ENCODE measurements at regions not wholly inside any gene's neighbourhood (a gene's known extent, or its start where the extent isn't known, plus 50 kb on each side); places are given as distances from the start of the nearest gene placed in this dataset.

- no peaks in the 10 kb centered on the region for H3K9me3 ChIP-seq
- DNase-seq (ENCODE audit: extremely low spot score in 2 of 2) = no peak
- no peaks in the 10 kb centered on the region for H3K36me3 ChIP-seq
- no peak overlapping the region for H3K4me3 ChIP-seq
- TF ChIP-seq POLR2AphosphoS5 (IDR thresholded peaks at IDR 0.05; ENCODE audit: insufficient read depth in 1 of 2, low read depth in 1 of 2) = no peak
- no peak for TF ChIP-seq POLR2A (IDR thresholded peaks at IDR 0.05)
- no peak overlapping the region for H3K27ac ChIP-seq
- intact Hi-C loops (cut with DNase I) = no loop called here
- H3K27me3 ChIP-seq = no peaks in the 10 kb centered on the region
- no peaks in the 10 kb centered on the region for H3K4me1 ChIP-seq
Measured at GRCh38 chr3:59152943-59153342, 103.1 kb upstream of the CFAP20DC start.

DNA sequence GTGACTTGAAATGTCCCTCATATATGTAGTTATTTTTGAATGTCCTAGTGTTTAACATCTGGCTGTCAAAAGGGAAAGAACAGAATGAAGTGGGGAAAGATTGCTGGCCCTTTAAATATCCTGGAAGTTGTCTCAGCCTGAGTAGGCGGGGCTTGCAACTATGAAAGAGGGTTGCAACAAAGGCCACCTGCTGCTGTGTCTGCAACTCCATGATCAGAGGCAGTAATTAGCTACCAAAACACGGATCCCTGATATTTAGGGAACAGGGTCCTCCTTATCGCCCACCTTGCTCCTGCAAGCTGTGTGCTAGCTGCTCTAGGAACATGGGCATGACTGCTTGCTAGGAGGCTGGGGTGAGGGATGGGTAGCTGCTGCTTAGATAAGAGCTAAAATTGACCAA lies 100.2 kb upstream of the CFAP20DC start:
- intact Hi-C loops (cut with DNase I) = no loop called here
- no peak overlapping the region for H3K4me3 ChIP-seq
- H3K36me3 ChIP-seq = no peaks in the 10 kb centered on the region
- TF ChIP-seq, protein P1, sequence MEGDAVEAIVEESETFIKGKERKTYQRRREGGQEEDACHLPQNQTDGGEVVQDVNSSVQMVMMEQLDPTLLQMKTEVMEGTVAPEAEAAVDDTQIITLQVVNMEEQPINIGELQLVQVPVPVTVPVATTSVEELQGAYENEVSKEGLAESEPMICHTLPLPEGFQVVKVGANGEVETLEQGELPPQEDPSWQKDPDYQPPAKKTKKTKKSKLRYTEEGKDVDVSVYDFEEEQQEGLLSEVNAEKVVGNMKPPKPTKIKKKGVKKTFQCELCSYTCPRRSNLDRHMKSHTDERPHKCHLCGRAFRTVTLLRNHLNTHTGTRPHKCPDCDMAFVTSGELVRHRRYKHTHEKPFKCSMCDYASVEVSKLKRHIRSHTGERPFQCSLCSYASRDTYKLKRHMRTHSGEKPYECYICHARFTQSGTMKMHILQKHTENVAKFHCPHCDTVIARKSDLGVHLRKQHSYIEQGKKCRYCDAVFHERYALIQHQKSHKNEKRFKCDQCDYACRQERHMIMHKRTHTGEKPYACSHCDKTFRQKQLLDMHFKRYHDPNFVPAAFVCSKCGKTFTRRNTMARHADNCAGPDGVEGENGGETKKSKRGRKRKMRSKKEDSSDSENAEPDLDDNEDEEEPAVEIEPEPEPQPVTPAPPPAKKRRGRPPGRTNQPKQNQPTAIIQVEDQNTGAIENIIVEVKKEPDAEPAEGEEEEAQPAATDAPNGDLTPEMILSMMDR (IDR thresholded peaks at IDR 0.05) = no peak
- TF ChIP-seq POLR2A (IDR thresholded peaks at IDR 0.05) = no peak
- TF ChIP-seq POLR2AphosphoS5 (IDR thresholded peaks at IDR 0.05; ENCODE audit: insufficient read depth in 1 of 2, low read depth in 1 of 2) = no peak
- no peaks in the 10 kb centered on the region for H3K9me3 ChIP-seq
- H3K27ac ChIP-seq = no peak overlapping the region
- H3K4me1 ChIP-seq = no peaks in the 10 kb centered on the region
- DNase-seq (ENCODE audit: extremely low spot score in 2 of 2) = no peak
- no peaks in the 10 kb centered on the region for H3K27me3 ChIP-seq

DNA sequence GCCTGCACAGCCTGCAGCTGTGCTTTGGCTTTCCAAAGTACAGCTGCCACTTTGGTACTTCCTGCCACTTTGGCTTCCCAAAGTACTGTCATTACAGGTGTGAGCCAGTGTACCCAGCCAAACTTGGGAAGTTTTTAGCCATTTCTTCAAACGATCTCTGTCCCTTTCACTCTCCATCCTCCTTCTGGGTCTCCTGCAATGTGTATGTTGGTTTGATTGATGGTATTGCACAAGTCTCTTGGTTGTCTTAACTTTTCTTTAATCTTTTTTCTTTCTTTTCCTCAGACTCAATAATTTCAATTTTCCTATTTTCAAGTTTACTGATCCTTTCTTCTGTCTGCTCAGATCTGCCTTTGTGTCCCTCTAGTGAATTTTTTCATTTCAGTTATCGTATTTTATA lies 99.3 kb upstream of the CFAP20DC start:
- DNase-seq (ENCODE audit: extremely low spot score in 2 of 2) = no peak
- Histone ChIP-seq H3K4me1 (no peaks in the 10 kb centered on the region), H3K9me3 (no peaks in the 10 kb centered on the region), H3K36me3 (no peaks in the 10 kb centered on the region), H3K27ac (no peak overlapping the region), H3K27me3 (no peaks in the 10 kb centered on the region), H3K4me3 (no peak overlapping the region)
- intact Hi-C loops (cut with DNase I) = no loop called here
- no peak for TF ChIP-seq POLR2A (IDR thresholded peaks at IDR 0.05)
- TF ChIP-seq, protein P1 (IDR thresholded peaks at IDR 0.05) = no peak
- no peak for TF ChIP-seq POLR2AphosphoS5 (IDR thresholded peaks at IDR 0.05; ENCODE audit: insufficient read depth in 1 of 2, low read depth in 1 of 2)

- Histone ChIP-seq H3K27ac (no peak overlapping the region), H3K36me3 (no peaks in the 10 kb centered on the region), H3K9me3 (no peaks in the 10 kb centered on the region), H3K27me3 (no peaks in the 10 kb centered on the region), H3K4me1 (no peaks in the 10 kb centered on the region), H3K4me3 (no peak overlapping the region)
- intact Hi-C loops (cut with DNase I) = no loop called here
- no peak for DNase-seq (ENCODE audit: extremely low spot score in 2 of 2)
- TF ChIP-seq POLR2A (IDR thresholded peaks at IDR 0.05) = no peak
- no peak for TF ChIP-seq POLR2AphosphoS5 (IDR thresholded peaks at IDR 0.05; ENCODE audit: insufficient read depth in 1 of 2, low read depth in 1 of 2)
- TF ChIP-seq, protein P1 (IDR thresholded peaks at IDR 0.05) = no peak
Measured at GRCh38 chr3:59143447-59143846, 93.6 kb upstream of the CFAP20DC start.

DNA sequence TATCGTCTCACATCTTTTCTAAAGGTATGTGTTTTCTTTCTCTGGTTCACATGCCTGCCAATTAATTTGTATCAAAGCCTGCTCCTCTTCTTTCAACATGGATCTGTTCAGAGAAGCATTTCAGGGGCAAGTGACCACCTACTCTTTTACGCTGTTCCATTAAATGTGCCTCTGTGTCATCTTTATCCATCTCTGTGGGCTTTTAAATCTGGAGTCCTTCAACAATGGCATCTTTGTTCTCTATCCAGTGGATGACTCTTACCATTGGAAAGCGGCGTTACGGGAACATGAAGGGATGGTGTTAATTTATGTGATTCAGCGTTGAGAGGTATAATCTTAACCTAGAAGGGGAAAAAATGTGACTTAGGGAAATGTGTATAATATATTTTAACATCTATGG lies 92.7 kb upstream of the CFAP20DC start:
- Histone ChIP-seq H3K4me3 (no peak overlapping the region), H3K36me3 (no peaks in the 10 kb centered on the region), H3K27me3 (no peaks in the 10 kb centered on the region), H3K9me3 (no peaks in the 10 kb centered on the region), H3K27ac (no peak overlapping the region), H3K4me1 (no peaks in the 10 kb centered on the region)
- intact Hi-C loops (cut with DNase I) = no loop called here
- DNase-seq (ENCODE audit: extremely low spot score in 2 of 2) = no peak
- TF ChIP-seq POLR2AphosphoS5 (IDR thresholded peaks at IDR 0.05; ENCODE audit: insufficient read depth in 1 of 2, low read depth in 1 of 2) (no peak), POLR2A (IDR thresholded peaks at IDR 0.05) (no peak)
- TF ChIP-seq, protein P1 (IDR thresholded peaks at IDR 0.05) = no peak

DNA sequence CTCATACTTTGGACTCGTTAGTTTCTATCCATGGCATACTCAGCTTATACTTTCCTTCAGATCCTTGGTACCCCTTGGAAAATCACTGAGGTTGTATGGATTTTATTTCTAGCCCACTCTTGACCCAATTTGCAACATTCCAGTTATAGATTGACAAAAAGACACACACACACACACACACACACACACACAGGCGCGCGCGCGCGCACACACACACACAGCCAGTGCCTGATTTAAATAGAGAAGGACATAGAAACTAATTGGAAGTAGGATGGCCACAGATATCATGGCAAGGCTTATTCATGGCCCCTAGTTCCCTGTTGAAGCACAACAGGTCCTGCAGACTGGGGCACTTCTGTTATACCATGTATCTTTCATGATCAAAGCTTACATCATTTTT lies 89.1 kb upstream of the CFAP20DC start:
- H3K27me3 ChIP-seq = no peaks in the 10 kb centered on the region
- H3K4me1 ChIP-seq = no peaks in the 10 kb centered on the region
- H3K4me3 ChIP-seq = no peak overlapping the region
- intact Hi-C loops (cut with DNase I) = no loop called here
- H3K27ac ChIP-seq = no peak overlapping the region
- H3K36me3 ChIP-seq = no peaks in the 10 kb centered on the region
- DNase-seq (ENCODE audit: extremely low spot score in 2 of 2) = no peak
- TF ChIP-seq, protein P1 (IDR thresholded peaks at IDR 0.05) = no peak
- TF ChIP-seq POLR2AphosphoS5 (IDR thresholded peaks at IDR 0.05; ENCODE audit: insufficient read depth in 1 of 2, low read depth in 1 of 2) (no peak), POLR2A (IDR thresholded peaks at IDR 0.05) (no peak)
- H3K9me3 ChIP-seq = no peaks in the 10 kb centered on the region

All from vagina (tissue), 2 donors.